DOHH2 (cell line): ENCODE measurements at regions not wholly inside any gene's neighbourhood (a gene's known extent, or its start where the extent isn't known, plus 50 kb on each side); places are given as distances from the start of the nearest gene placed in this dataset.

Experiments
- EZH2phosphoT487 ChIP-seq: fragments of 200-600 bp; sonication (generic); IDR thresholded peaks from 2 replicates; pipeline ENCODE4 v1.6.1; 2017; ENCODE audit warnings: borderline replicate concordance, mild to moderate bottlenecking, antibody characterized with exemption, low read length, moderate library complexity, mixed read lengths
- TF ChIP-seq, protein P1 (sequence below): fragments of 200-600 bp; sonication (generic); IDR thresholded peaks from one replicate; pipeline ENCODE4 v1.5.1; 2014; ENCODE audit warnings: antibody characterized with exemption, mild to moderate bottlenecking, low read depth, low read length; ENCODE audit not compliant: poor library complexity, severe bottlenecking

DNA sequence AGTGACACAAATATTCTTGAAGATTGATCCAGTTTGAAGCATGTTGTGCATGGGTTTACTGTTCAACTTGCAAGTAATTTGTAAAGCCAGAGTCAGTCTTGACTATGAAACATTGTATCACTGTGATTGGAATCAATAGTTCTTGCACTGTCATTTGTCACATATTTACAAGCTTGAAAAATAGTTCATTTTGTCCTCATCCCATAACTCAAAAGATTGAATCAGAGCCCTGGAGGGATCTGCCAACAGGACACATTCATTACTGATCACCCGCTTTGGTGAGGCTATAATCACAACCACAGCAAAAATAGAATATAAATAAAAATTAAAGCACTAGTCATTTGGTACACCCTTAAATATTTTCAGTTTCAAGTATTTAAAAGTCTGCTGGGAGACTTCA lies 368.9 kb downstream of the WDR72 start:
- TF ChIP-seq, protein P1, sequence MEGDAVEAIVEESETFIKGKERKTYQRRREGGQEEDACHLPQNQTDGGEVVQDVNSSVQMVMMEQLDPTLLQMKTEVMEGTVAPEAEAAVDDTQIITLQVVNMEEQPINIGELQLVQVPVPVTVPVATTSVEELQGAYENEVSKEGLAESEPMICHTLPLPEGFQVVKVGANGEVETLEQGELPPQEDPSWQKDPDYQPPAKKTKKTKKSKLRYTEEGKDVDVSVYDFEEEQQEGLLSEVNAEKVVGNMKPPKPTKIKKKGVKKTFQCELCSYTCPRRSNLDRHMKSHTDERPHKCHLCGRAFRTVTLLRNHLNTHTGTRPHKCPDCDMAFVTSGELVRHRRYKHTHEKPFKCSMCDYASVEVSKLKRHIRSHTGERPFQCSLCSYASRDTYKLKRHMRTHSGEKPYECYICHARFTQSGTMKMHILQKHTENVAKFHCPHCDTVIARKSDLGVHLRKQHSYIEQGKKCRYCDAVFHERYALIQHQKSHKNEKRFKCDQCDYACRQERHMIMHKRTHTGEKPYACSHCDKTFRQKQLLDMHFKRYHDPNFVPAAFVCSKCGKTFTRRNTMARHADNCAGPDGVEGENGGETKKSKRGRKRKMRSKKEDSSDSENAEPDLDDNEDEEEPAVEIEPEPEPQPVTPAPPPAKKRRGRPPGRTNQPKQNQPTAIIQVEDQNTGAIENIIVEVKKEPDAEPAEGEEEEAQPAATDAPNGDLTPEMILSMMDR: no peak
- no peak for TF ChIP-seq EZH2phosphoT487
